NCI-H1694 (cell line): ENCODE measurements at regions not wholly inside any gene's neighbourhood (a gene's known extent, or its start where the extent isn't known, plus 50 kb on each side); places are given as distances from the start of the nearest gene placed in this dataset.

Experiments
- DNase-seq: peaks from one replicate; lab custom pipeline; 2025; lab: John Stamatoyannopoulos, UW

DNA sequence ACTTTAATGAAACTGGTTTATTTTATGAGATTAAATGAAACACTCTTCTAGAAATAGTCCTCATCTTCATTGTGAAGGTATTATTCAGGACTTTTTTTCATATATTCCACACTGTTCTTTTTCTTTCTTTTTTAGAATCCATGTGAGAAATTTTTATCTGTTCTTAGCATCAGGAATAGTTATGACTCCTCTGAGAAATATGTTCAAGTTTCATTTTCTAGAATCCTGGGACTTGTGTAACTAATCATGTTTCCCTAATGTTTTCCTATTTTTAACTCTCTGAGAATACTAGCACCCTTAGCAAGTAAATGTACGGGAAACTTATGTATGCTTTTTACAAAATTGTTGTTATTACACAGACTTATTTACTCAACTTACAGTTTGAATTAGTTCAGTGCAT, 407.8 kb downstream of the CBLN4 start:
- DNase-seq = no peak

DNA sequence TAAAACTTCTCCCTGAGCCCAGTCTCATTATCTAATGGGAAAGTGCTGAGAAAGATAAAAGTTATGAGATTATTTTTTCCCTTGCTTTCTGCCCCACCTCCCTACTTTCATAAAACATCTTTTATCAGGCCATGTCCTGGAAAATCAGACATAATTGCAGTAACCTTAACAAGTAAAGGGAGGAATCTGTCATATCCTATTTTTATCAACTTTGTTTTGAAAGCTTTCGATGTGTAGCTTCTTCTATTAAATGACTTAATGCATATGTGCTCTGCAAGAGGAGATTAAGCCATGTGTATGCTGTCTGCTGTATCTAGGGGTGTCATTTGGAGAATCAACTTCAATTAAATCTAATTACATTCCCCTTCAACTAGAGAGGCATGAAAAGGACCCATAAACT, 408.9 kb downstream of the CBLN4 start:
- DNase-seq = no peak

DNA sequence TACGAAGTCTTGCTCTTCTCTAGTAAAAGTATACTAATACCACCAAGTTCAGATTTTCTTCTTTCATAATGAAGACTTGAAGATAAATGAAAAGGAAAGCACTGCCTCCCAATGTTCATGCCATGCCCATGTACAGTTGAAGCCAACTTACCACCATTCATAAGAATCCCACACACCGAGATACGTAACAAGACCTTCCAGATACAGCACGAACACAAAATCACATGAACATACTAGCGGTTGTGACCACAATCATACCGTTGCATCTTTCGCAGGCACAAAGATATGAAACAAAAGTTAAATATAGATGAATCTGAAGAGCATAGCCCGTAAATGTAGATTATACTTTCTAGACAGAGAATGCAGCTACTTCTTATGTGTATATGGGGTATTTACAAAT, 412.5 kb downstream of the CBLN4 start:
- no peak for DNase-seq

DNA sequence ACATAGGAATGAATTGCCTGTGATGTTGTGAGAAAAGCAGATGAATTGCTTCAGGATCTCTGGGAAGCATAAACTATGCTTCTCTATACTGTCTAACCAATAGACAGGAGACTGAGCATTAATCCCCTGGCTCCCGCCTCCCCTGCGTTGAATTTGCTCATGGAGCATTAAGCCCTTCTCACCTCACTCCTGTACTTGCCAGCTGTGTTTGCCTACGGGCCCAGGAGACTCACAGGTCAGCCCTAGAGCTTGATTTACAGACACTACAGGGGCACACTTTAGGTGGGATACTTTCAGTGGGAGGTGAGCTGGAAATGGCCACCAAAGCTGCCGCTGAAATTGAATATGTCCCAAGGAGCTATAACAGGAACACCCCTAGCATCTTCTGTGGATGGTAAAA, 418.7 kb downstream of the CBLN4 start:
- DNase-seq = no peak

DNA sequence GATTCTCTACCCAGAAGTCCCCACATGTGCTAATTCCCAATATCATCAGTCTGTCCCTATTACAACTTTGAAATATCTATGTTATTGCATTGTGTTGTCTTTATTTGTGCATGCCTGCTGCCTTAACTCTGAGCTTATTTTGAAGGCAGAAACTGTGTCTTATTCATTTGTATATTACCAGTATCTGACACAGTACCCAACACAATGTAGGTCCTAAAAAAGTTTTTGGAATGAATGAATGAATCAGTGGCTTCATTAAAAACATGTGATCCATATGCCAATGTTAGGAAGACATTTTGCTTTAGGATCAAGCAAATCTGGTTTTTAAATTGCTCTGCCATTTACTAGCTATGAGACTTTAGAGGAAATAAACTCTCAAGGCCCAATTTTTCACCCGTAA, 420.4 kb downstream of the CBLN4 start:
- no peak for DNase-seq

DNA sequence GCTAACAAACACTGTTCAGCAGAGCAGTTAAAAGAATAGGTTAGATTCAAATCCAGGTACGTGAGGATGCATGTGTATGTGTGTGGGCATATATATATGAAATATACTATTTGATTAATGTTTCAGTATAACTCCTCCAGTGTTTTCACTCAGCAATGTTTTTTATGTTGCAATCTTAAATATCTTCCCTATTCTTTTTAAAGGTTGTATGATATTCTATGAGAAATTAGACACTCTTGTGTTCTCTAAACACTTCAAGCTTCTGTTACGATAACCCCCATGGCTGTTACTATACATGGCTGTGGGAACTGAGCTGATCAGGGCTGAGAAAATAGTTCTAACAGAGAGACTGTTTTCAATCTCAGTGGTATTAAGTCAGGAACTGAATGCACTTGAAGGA, 421.0 kb downstream of the CBLN4 start:
- DNase-seq = no peak

DNA sequence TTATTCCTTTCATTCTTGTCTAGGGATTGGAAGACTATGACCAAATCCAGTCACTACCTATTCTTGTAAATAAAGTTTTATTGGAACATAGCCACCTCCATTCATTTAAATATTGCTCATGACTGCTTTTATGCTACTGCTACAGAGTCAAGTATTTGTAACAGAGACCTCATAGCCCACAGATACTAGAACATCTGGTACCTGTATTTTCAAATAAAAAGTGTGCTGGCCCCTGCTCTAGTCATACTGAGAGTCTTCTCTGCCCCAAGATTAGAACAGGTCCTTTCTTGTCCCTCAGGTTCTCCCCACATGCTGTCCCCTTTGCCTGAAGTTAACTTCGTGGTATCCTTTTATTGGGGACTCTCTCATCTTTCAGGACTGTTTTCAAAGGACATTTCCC, 422.3 kb downstream of the CBLN4 start:
- DNase-seq = no peak

DNA sequence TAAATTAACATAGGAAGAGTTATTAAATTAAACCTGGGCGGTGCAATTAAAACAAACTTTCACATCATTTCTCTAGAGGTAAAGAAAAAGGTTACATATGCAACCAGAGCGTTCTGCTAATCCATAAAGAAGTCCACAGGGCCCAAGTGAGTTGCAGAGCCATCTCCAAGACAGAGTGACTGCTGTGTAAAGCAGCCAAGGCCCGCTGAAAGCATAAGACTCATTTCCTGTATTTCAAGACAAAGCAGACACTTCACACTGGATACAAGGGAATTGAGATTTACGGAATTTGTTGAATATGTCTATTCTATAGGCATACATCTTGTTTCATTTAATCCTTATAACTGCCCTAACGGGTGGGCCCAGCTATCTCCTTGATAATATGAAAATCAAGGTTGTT, 422.8 kb downstream of the CBLN4 start:
- no peak for DNase-seq

DNA sequence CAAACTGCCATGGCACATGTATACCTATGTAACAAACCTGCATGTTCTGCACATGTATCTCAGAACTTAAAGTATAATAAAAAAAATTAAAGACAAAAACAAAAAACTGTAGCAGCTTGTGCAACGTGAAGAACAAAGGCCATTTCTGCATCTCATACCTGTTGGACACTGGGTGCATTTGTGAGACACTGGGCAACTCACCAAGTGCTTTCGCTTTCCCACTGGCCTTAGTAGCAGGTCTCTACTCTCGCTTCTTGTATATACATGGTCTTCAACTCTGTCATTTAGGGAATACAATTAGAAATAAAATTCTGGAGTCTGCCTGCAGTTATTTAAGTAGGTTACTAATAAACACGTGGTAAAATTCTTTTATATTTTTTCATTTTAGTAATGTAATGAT, 423.8 kb downstream of the CBLN4 start:
- no peak for DNase-seq

DNA sequence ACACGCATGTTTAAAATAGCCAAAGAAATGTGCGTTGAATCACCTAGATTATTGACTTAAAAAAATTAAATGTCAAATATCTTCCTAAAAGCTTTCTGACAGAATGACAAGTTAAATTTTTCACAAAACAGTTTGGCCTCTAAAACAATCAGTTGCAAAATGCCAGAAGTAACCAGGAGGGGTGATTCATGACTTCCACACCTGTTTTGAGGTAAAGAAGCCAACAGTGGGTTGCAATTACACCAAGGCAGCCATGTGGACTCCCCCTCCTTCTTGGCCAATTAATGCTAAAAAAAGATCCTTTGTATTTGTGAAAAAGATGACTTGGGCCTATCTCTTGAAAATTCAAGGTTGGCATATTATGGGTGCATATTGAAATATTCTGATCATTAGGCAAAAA, 424.8 kb downstream of the CBLN4 start:
- no peak for DNase-seq

DNA sequence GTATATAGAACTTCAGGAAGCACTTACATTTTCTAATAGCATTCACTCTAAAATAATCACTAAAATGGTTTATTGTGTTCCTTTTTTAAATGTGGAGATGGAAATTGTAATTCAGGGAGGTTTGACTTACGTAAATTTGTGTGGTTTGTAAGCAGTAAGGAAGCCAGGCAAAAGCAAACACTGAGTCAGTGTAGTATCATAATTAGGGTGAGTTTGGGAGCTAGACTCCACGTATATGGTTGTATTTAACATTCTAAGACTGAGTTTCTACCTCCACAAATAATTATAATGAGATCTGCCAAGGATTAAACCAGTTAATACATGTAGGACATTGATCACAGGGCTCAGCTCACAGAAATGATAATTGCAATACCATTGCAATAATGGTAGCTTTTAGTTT, 425.5 kb downstream of the CBLN4 start:
- DNase-seq = no peak

DNA sequence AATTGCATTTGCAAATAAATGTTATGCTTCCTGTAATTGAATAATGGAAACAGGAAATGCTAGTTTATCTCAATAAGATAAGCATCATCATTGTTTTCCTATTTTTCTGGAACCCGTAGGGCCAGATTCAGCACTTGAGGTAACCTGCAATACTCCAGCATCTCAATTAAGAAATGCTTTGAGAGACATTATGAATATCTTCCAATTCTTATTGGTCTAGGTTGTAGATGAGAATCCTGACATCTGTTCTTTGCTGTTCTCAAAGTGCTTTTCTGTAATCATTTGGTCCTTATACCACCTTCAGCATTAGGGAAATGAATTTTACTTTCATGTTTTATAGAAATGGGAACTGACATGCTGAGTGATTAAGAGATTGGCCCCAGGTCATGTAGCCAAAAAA, 428.3 kb downstream of the CBLN4 start:
- DNase-seq = no peak

DNA sequence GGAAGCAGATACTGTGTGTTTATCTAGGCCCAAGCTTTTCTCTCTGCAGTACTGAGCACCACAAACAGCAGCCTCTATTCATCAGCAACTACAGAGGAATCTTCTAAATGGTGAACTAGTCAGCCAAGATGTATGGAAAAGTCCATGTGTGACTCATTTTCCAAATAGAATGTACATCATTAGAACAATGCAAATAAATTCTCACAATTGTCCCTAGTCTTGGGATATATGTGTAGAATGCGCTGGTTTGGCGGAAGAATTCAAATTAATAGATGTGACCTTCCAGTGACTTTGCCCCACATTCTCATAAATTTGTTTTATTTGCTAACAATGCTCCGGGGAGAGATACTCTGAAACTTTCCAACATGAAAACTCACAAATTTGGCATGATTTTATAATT, 436.2 kb downstream of the CBLN4 start:
- no peak for DNase-seq

DNA sequence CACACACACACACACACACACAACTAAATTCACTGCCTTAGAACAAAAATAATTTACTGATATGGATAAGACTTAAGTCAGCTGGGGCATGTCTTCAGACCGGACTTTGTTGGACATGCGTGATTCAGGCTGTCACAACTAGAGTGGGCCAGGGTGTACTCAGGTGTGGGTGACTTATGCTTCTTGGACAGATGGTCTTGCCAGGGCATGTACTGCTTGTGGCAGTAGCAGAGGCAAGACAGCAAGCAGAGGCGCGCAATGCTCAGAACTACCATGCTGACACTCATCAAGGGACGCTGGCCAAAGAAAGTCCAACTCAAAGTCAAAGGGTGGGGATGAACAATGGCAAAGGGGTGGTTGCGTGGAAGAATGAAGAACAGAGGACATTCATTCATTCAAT, 437.5 kb downstream of the CBLN4 start:
- no peak for DNase-seq

DNA sequence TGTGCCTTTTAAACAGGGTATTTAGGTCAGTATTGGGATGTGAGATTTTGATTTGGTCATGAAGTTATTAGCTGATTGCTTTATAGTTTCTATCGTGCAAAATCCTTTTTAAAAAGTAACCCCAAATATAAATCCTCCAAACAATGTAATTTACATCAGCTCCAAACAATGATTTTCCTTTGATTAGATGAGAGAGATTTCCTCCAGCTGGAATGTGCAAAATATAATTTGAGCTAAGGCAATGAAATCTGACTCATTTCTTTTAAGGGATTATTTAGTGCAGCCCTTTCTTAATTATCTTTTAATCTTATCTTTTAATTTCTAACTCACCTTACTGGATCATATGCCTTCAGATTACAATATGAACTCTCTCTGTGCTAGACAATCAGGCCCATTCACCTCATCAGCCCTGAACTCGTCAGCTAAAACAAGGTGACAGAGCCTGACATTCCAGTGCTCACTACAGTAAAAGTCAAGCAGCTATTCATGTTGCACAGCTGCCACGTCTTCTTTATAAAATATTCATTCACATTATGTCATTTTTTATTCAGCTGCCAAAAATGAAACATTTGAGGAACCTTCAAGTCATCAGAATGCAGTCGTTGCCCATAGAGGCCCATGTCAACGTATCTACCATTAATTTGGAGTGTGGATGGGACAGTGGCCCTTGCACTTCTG, 440.1 kb downstream of the CBLN4 start:
- no peak for DNase-seq

DNA sequence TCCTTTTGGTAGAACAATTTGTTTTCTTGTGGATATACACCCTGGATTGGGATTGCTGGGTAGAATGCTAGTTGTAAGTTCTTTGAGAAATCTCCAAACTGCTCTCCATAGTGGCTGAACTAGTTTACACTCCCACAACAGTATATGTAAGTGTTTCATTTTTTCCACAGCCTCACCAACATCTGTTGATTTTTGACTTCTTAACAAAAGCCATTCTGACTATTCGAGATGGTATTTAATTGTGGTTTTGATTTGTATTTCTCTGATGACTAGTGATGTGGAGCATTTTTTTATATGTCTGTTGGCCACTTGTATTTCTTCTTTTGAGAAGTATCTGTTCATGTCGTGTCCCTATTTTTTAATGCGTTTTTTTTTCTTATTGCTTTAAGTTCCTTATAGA, 444.1 kb downstream of the CBLN4 start:
- no peak for DNase-seq

DNA sequence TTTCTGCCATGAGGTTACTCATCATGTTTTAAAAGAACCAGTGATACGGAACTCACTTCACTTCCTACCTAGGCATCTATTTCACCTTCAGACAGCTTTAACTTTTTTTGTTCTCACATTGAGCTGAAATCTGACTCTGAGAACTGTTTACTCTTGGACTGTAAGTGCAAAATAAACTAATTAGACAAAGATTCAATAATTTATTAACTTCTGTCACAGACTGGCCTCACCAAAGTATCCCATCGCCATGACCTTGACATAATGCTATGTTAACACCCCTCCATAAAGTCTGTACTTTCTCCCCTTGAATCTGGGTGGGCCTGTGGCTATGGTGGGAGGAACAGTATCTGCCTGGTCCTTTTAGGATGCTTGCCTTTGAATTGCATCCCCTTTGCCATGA, 448.1 kb downstream of the CBLN4 start:
- DNase-seq = no peak

DNA sequence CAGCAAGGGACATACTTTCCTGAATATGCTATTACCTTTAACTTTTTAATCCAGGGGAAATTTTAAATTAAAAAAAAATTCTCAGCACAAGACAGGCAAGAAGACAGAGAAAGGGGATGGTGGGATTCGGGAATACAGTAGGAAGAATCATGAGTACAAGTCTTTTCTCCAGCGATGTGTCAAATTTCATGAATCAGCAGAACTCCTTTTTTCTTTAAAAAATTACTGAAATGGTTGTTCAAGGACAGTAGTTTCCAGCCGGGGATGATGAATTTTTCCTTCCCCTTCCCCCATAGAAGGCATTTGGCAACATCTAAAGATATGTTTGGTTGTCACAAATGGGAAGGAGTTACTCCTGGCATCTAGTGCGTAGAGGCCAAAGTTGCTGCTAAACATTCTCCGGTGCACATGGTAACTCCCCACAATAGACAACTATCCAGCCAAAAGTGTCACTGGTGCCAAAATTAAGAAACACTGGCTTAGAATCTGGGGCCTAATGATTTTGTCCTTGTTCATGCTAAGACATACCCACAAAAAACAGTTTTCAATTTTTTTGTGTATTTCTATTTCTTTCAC, 450.2 kb downstream of the CBLN4 start:
- DNase-seq = no peak

DNA sequence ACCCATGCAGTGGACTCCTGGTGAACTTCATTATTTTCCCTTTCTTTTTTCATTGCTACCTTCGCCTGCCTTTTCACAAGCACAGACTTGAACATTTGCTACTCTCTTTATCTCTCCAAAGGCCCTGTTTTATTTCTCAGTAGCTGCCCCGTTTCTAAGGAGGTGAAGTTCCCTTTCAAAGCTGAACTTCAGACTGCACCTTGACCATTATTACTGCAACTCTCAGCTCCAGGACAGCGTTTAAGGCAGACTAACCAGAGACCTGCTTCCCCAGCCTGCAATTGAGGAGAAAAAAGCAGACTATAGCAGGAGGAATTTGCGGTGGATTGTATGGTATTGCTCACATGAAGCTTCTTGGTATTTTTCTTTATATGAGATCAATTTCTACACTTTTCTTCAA, 460.7 kb downstream of the CBLN4 start:
- DNase-seq = no peak

DNA sequence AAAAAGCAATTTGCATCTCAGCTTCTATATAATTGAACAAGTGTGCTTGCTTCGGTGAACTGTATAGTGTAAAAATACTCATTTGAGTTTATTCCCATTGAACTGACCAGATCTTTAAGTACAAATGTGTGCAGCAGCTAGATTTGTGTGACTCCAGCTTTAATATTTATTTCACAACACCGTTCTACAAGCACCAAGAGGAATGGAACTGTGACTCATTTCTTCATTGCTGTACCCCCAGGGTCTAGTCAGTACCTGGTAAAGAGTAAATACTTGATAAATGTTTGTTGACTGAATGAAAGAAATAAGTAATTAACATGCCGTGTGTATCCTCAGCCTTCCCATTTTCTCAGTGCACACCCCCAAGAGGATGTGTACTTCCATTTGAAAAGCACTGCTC, 464.8 kb downstream of the CBLN4 start:
- DNase-seq = no peak

DNA sequence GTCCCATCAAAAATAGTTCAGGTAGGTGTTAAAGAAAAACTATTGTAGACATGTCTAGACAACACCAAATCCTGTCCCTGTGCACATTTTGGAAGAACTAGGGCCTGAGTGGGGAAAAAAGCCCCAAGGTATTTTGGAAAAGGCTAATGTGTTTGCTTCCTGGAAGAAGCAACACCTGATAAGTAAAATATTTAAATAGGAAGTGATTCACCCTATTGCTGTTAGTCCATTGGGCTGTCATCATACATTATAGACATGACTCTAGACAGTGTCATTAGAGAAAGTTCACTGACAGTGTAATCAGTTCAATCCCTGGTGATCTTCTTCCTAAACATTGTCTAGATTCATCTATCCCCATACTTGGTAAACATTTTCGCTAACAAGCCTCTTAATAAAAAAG, 465.3 kb downstream of the CBLN4 start:
- no peak for DNase-seq

DNA sequence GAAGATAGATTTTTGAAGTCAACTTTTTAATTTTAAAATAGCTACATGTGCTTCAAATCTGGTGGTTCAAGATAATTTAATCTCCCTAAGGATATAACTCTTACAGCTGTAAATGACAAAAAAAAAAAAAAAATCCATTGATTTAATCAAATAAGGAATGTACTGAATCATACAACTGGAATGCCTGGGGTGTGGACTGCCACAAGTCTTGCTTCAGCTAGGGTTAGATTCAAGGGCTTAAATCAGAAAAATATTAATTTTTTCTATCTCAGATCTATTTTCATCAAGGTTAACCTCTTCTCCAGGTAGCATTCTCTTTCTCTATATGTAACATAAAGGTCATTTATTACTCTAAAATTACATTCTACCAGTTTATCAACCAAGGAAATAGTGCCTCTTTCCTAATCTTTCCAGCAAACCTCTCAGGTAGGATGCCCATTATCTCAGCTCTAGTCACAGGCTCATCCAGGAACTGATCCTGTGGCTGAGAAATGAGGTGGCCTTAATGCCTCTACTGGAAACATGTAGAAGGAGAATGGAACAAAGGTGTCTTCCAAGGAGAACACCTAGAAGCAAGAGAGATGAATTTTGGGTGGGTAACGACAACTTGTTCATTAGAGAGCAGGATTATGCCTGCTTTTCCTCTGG, 466.9 kb downstream of the CBLN4 start:
- no peak for DNase-seq

DNA sequence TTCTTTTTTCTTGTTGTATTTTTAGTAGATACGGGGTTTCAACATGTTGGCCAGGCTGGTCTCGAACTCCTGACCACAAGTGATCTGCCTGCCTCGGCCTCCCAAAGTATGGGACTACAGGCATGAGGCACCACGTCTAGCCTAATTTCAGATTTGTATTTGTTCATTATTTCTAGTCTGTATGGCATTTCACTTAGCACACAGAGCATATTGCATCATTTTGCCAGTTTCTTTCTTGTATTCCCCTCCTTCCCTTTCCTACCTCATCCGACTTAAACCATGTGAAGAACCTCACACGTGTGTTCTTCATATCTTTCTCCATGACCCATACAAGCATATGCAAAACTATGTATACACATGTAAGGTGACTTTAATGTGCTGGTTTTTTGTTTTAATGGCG, 470.0 kb downstream of the CBLN4 start:
- no peak for DNase-seq

DNA sequence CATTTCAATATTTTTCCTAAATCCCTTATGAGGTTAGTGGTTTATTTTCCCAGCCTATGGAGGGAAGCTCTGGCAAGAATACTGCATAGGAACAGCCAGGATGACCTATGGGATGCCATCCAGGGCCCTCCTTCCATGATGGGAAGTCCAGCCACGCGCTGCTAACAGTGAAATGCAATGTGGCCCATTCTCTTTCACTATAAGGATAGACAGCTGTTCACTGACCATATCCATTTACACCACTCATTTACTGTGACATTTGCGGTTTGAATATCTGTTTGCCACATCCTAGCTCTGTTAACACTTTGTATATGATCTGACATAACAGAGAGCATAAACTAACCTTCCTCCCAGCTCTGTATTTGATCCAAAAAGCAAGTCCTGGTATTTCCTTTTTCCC, 471.7 kb downstream of the CBLN4 start:
- DNase-seq = no peak
